ENCODE measurements at regions not wholly inside any gene's neighbourhood (a gene's known extent, or its start where the extent isn't known, plus 50 kb on each side); places are given as distances from the start of the nearest gene placed in this dataset.
"Not testable (repeated sequence)": the region's sequence is repeated elsewhere in the genome, so short reads cannot be mapped to it uniquely, and the experiment has no call there.

DNA sequence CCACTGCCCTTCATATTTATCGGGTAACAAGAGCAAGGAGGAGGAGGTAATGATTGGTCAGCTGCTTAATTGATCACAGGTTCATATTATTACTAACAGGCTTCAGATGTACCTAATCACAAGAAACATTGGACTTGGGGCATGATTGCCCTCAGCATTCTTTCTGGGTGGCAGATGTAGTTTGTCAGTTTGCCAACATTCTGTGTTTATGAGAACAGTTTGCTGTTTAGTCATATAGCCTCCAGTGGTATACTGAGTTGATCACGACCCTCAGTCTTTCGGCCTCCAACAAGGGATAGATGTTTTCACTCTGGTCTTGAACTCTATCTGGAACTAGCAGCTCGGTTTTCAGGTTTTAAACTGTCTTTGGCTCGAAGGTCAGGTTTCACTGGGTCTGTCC lies 237.7 kb upstream of the GNPDA2 start:
- not testable (repeated sequence) for H3K4me3 ChIP-seq (ENCODE audit: insufficient read depth in 1 of 2, low read depth in 1 of 2, low read length in 2 of 2); H3K9ac ChIP-seq (ENCODE audit: low read length); H2BK12ac ChIP-seq (ENCODE audit: low read length in 2 of 2); H2BK120ac ChIP-seq (ENCODE audit: low read depth, low read length); H3K36me3 ChIP-seq (ENCODE audit: control insufficient read depth in 1 of 2, insufficient read depth in 2 of 2, low read depth in 1 of 2, low read length in 2 of 2); H3K27me3 ChIP-seq (ENCODE audit: control insufficient read depth in 1 of 2, insufficient read depth in 1 of 2, low read length in 2 of 2); DNase-seq; H3K18ac ChIP-seq (ENCODE audit: low read depth in 1 of 2, low read length in 2 of 2); H3K4me1 ChIP-seq (ENCODE audit: control insufficient read depth, insufficient read depth, low read depth, low read length); H4K8ac ChIP-seq (ENCODE audit: low read length); H3K79me1 ChIP-seq (replicated peaks; ENCODE audit: low read length, poor library complexity, severe bottlenecking); H2BK5ac ChIP-seq (ENCODE audit: low read depth, low read length, poor library complexity, severe bottlenecking); H3K14ac ChIP-seq (ENCODE audit: low read length in 2 of 2); H4K91ac ChIP-seq (ENCODE audit: low read length); H2AK5ac ChIP-seq (ENCODE audit: low read length, severe bottlenecking); H3K27ac ChIP-seq (ENCODE audit: low read length, poor library complexity, severe bottlenecking); H2AFZ ChIP-seq (ENCODE audit: low read depth, low read length); H3K4me2 ChIP-seq (ENCODE audit: low read length, poor library complexity, severe bottlenecking); H3K23ac ChIP-seq (ENCODE audit: low read length in 2 of 2); H3K4ac ChIP-seq (ENCODE audit: low read depth in 1 of 2, low read length in 2 of 2); H2BK15ac ChIP-seq (ENCODE audit: low read depth, poor library complexity, severe bottlenecking)
- WGBS: 54% methylated on average over 3 of the region's 5 CpGs
- peaks cover 19% of the 10 kb centered on the region for H3K9me3 ChIP-seq (ENCODE audit: control insufficient read depth, low read length)

DNA sequence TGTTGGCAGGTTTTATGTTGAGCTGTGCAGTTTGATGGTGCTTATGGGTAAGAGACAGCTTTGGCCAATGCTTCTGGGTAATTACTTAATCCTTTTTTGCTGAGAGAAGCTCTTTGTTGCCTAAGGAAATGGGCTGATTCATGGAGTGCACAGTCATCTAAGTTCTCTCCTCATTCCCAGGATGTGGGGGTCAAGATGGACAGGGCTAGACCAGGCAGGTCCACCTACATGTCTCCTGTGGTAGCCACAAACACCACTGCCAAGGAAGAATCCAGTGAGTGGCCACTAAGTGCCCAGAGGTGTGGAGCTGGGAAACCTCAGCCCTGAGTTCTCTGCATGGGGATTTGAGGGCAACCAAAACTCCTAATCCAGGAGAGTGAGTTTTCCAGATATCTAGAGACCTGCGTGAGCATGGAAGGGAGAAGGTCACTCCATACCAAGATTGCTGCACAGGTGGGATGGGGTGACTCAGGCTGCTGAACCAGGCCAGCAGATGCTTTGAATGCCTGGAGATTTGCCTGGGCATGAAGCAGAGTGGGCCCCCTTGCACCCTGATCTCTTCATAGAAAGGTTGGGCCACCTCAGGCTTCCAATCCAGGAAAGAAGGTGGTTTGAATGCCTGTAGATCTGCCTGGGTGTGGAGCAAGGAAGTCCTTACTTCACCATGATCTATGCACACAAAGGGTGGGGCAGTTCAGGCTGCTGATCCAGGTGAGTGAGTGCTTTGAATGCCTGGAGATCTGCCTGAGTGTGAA lies 234.8 kb upstream of the GNPDA2 start:
- H3K27me3 ChIP-seq (ENCODE audit: control insufficient read depth in 1 of 2, insufficient read depth in 1 of 2, low read length in 2 of 2): no peaks in the 10 kb centered on the region
- H3K23ac ChIP-seq (ENCODE audit: low read length in 2 of 2): no peak overlapping the region

DNA sequence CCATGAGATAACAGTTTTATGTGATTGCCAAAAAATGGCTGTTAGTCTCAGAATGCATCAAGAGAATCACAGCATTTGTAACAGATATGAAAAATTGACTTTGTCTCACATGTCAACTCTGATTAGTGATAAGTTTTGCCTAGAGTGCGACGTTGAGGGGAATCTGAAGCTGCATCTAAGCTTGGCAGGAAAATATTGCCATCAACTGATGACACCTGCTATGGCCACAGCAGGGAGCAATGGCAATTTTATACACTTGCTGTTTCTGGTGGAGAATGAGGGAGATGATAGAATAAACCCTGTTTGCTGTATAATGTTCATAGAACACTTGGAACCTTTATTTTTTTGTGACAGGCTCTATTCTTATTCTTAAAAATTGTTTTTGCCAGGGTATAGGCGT lies 205.4 kb upstream of the GNPDA2 start:
- H3K4me3 ChIP-seq (ENCODE audit: insufficient read depth in 1 of 2, low read depth in 1 of 2, low read length in 2 of 2): no peak overlapping the region
- 89% methylated on average over 2 of the region's 3 CpGs for WGBS
- H3K27me3 ChIP-seq (ENCODE audit: control insufficient read depth in 1 of 2, insufficient read depth in 1 of 2, low read length in 2 of 2): no peaks in the 10 kb centered on the region
- no peak overlapping the region for H2AK5ac ChIP-seq (ENCODE audit: low read length, severe bottlenecking)
- H4K8ac ChIP-seq (ENCODE audit: low read length): peak overlapping the region; percentile 37
- H4K91ac ChIP-seq (ENCODE audit: low read length): no peak overlapping the region
- DNase-seq: no peak
- no peak overlapping the region for H2BK12ac ChIP-seq (ENCODE audit: low read length in 2 of 2)
- H3K9me3 ChIP-seq (ENCODE audit: control insufficient read depth, low read length): no peaks in the 10 kb centered on the region
- H3K4ac ChIP-seq (ENCODE audit: low read depth in 1 of 2, low read length in 2 of 2): no peak overlapping the region
- H3K79me1 ChIP-seq (replicated peaks; ENCODE audit: low read length, poor library complexity, severe bottlenecking): no peaks in the 10 kb centered on the region
- H3K14ac ChIP-seq (ENCODE audit: low read length in 2 of 2): no peak overlapping the region
- no peak overlapping the region for H3K4me2 ChIP-seq (ENCODE audit: low read length, poor library complexity, severe bottlenecking)
- H2AFZ ChIP-seq (ENCODE audit: low read depth, low read length): no peak overlapping the region
- no peak overlapping the region for H2BK15ac ChIP-seq (ENCODE audit: low read depth, poor library complexity, severe bottlenecking)
- no peak overlapping the region for H2BK5ac ChIP-seq (ENCODE audit: low read depth, low read length, poor library complexity, severe bottlenecking)
- H3K23ac ChIP-seq (ENCODE audit: low read length in 2 of 2): no peak overlapping the region
- no peak overlapping the region for H3K18ac ChIP-seq (ENCODE audit: low read depth in 1 of 2, low read length in 2 of 2)
- no peaks in the 10 kb centered on the region for H3K36me3 ChIP-seq (ENCODE audit: control insufficient read depth in 1 of 2, insufficient read depth in 2 of 2, low read depth in 1 of 2, low read length in 2 of 2)
- H2BK120ac ChIP-seq (ENCODE audit: low read depth, low read length): no peak overlapping the region
- H3K27ac ChIP-seq (ENCODE audit: low read length, poor library complexity, severe bottlenecking): no peak overlapping the region
- H3K4me1 ChIP-seq (ENCODE audit: control insufficient read depth, insufficient read depth, low read depth, low read length): no peaks in the 10 kb centered on the region
- H3K9ac ChIP-seq (ENCODE audit: low read length): no peak overlapping the region

More for the DNA sequence above, 234.8 kb upstream of the GNPDA2 start:
- Histone ChIP-seq H3K18ac (ENCODE audit: low read depth in 1 of 2, low read length in 2 of 2) (no peak overlapping the region), H4K91ac (ENCODE audit: low read length) (no peak overlapping the region), H2AFZ (ENCODE audit: low read depth, low read length) (no peak overlapping the region), H3K9ac (ENCODE audit: low read length) (no peak overlapping the region), H3K27ac (ENCODE audit: low read length, poor library complexity, severe bottlenecking) (no peak overlapping the region), H3K4ac (ENCODE audit: low read depth in 1 of 2, low read length in 2 of 2) (no peak overlapping the region), H3K4me1 (ENCODE audit: control insufficient read depth, insufficient read depth, low read depth, low read length) (no peaks in the 10 kb centered on the region), H2BK120ac (ENCODE audit: low read depth, low read length) (no peak overlapping the region), H2BK12ac (ENCODE audit: low read length in 2 of 2) (no peak overlapping the region), H2AK5ac (ENCODE audit: low read length, severe bottlenecking) (no peak overlapping the region), H3K4me2 (ENCODE audit: low read length, poor library complexity, severe bottlenecking) (no peak overlapping the region), H3K14ac (ENCODE audit: low read length in 2 of 2) (no peak overlapping the region), H3K36me3 (ENCODE audit: control insufficient read depth in 1 of 2, insufficient read depth in 2 of 2, low read depth in 1 of 2, low read length in 2 of 2) (no peaks in the 10 kb centered on the region), H2BK15ac (ENCODE audit: low read depth, poor library complexity, severe bottlenecking) (no peak overlapping the region), H4K8ac (ENCODE audit: low read length) (no peak overlapping the region), H2BK5ac (ENCODE audit: low read depth, low read length, poor library complexity, severe bottlenecking) (no peak overlapping the region), H3K4me3 (ENCODE audit: insufficient read depth in 1 of 2, low read depth in 1 of 2, low read length in 2 of 2) (no peak overlapping the region), H3K79me1 (replicated peaks; ENCODE audit: low read length, poor library complexity, severe bottlenecking) (no peaks in the 10 kb centered on the region), H3K9me3 (ENCODE audit: control insufficient read depth, low read length) (peaks cover 21% of the 10 kb centered on the region)
- no peak for DNase-seq
- 77% methylated on average over 1 of the region's 1 CpG for WGBS

DNA sequence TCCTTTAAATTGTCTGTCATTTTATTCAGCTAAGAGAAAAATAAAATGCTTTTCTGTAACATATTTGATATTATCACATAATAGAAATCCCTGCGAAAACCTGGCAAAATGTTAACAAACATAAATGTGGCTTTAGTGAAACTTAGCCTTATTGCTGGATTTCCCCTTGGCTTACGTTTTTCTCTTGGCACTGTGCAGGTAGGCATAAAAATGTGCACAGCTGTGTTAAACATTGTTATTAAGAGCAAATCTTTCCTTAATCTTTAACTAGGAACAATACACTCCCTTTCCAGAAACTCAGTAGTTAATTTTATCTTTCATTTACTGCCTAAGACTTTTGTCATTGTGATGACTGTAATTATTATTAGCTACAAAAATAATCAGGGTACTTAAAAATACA lies 202.4 kb upstream of the GNPDA2 start:
- H2BK120ac ChIP-seq (ENCODE audit: low read depth, low read length): no peak overlapping the region
- H2AFZ ChIP-seq (ENCODE audit: low read depth, low read length): no peak overlapping the region
- no peak overlapping the region for H4K91ac ChIP-seq (ENCODE audit: low read length)
- H3K27me3 ChIP-seq (ENCODE audit: control insufficient read depth in 1 of 2, insufficient read depth in 1 of 2, low read length in 2 of 2): no peaks in the 10 kb centered on the region
- no CpG with 5 or more reads among the region's 2 CpGs for WGBS
- no peak overlapping the region for H2BK5ac ChIP-seq (ENCODE audit: low read depth, low read length, poor library complexity, severe bottlenecking)
- no peaks in the 10 kb centered on the region for H3K36me3 ChIP-seq (ENCODE audit: control insufficient read depth in 1 of 2, insufficient read depth in 2 of 2, low read depth in 1 of 2, low read length in 2 of 2)
- no peak overlapping the region for H3K4me2 ChIP-seq (ENCODE audit: low read length, poor library complexity, severe bottlenecking)
- H3K27ac ChIP-seq (ENCODE audit: low read length, poor library complexity, severe bottlenecking): no peak overlapping the region
- H3K4me3 ChIP-seq (ENCODE audit: insufficient read depth in 1 of 2, low read depth in 1 of 2, low read length in 2 of 2): no peak overlapping the region
- H3K9ac ChIP-seq (ENCODE audit: low read length): no peak overlapping the region
- no peak overlapping the region for H2BK15ac ChIP-seq (ENCODE audit: low read depth, poor library complexity, severe bottlenecking)
- no peaks in the 10 kb centered on the region for H3K9me3 ChIP-seq (ENCODE audit: control insufficient read depth, low read length)
- H3K79me1 ChIP-seq (replicated peaks; ENCODE audit: low read length, poor library complexity, severe bottlenecking): no peaks in the 10 kb centered on the region
- no peak overlapping the region for H2AK5ac ChIP-seq (ENCODE audit: low read length, severe bottlenecking)
- H3K4ac ChIP-seq (ENCODE audit: low read depth in 1 of 2, low read length in 2 of 2): no peak overlapping the region
- no peak overlapping the region for H3K18ac ChIP-seq (ENCODE audit: low read depth in 1 of 2, low read length in 2 of 2)
- H3K14ac ChIP-seq (ENCODE audit: low read length in 2 of 2): no peak overlapping the region
- H2BK12ac ChIP-seq (ENCODE audit: low read length in 2 of 2): no peak overlapping the region
- no peak for DNase-seq
- H3K23ac ChIP-seq (ENCODE audit: low read length in 2 of 2): no peak overlapping the region
- no peaks in the 10 kb centered on the region for H3K4me1 ChIP-seq (ENCODE audit: control insufficient read depth, insufficient read depth, low read depth, low read length)
- no peak overlapping the region for H4K8ac ChIP-seq (ENCODE audit: low read length)

Measured in mesenchymal stem cell (in vitro differentiated cells and primary cell).